HUES48 (cell line): ENCODE measurements at regions not wholly inside any gene's neighbourhood (a gene's known extent, or its start where the extent isn't known, plus 50 kb on each side); places are given as distances from the start of the nearest gene placed in this dataset.

Source experiments
- H3K27ac ChIP-seq: one replicate; pipeline ENCODE4 v1.7.0; 2013; ENCODE audit warnings: low read depth, low read length, inconsistent platforms
- H3K27me3 ChIP-seq: 2 replicates; pipeline ENCODE4 v1.6.1; 2013; ENCODE audit warnings: mild to moderate bottlenecking, low read length; ENCODE audit not compliant: control insufficient read depth, insufficient read depth
- H3K36me3 ChIP-seq: 2 replicates; pipeline ENCODE4 v1.6.1; 2013; ENCODE audit warnings: low read length; ENCODE audit not compliant: control insufficient read depth, insufficient read depth
- H3K4me1 ChIP-seq: 2 replicates; pipeline ENCODE4 v1.6.1; 2013; ENCODE audit warnings: mild to moderate bottlenecking, low read length; ENCODE audit not compliant: control insufficient read depth, insufficient read depth
- H3K4me3 ChIP-seq: 2 replicates; pipeline ENCODE4 v1.5.1; 2013; ENCODE audit warnings: mild to moderate bottlenecking, low read depth, low read length
- H3K9ac ChIP-seq: 2 replicates; pipeline ENCODE4 v1.6.1; 2013; ENCODE audit warnings: mild to moderate bottlenecking, low read depth, low read length, moderate library complexity
- H3K9me3 ChIP-seq: 2 replicates; pipeline ENCODE4 v1.6.1; 2013; ENCODE audit warnings: low read length; ENCODE audit not compliant: control insufficient read depth, insufficient read depth

- H3K4me1 ChIP-seq, result peaks cover 5% of the 10 kb centered on the region; the same call in 1 of the 2 replicates
- H3K27ac ChIP-seq, result no peak overlapping the region
- no peaks in the 10 kb centered on the region for H3K36me3 ChIP-seq
- H3K4me3 ChIP-seq, result no peak overlapping the region
- no peaks in the 10 kb centered on the region for H3K27me3 ChIP-seq
- no peaks in the 10 kb centered on the region for H3K9me3 ChIP-seq
- no peak overlapping the region for H3K9ac ChIP-seq
These were observed 176.9 kb upstream of the ESRRG start for GRCh38 chr1:216900116-216900620.

GRCh38 chr1:216898801-216899200 is 175.6 kb upstream of the ESRRG start:
- no peaks in the 10 kb centered on the region for H3K36me3 ChIP-seq
- H3K9me3 ChIP-seq, result no peaks in the 10 kb centered on the region
- H3K9ac ChIP-seq, result no peak overlapping the region
- H3K27ac ChIP-seq, result no peak overlapping the region
- H3K27me3 ChIP-seq, result no peaks in the 10 kb centered on the region
- H3K4me1 ChIP-seq, result no peaks in the 10 kb centered on the region; the same call in 1 of the 2 replicates
- H3K4me3 ChIP-seq, result no peak overlapping the region

DNA sequence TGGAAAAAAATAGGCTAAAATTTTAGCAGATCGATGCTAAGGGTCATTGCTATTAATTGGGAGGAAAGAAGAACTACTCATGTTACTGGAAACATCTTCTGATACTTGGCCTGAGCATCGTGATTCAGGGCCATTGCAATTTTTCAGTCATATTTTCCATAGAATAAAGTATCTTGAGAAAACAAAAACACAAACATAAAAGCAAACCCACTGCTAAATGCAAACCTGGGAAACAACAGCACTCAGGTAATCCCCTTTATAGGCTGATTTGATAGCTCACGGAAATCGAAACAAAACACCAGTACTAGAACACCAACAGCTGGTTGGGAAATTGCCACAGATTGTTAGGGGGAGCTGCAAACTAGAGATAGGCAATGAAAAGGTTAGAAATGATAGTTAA is 172.9 kb upstream of the ESRRG start:
- no peaks in the 10 kb centered on the region for H3K27me3 ChIP-seq
- H3K9ac ChIP-seq, result no peak overlapping the region
- no peaks in the 10 kb centered on the region for H3K4me1 ChIP-seq
- H3K4me3 ChIP-seq, result no peak overlapping the region
- no peaks in the 10 kb centered on the region for H3K36me3 ChIP-seq
- no peaks in the 10 kb centered on the region for H3K9me3 ChIP-seq
- no peak overlapping the region for H3K27ac ChIP-seq

DNA sequence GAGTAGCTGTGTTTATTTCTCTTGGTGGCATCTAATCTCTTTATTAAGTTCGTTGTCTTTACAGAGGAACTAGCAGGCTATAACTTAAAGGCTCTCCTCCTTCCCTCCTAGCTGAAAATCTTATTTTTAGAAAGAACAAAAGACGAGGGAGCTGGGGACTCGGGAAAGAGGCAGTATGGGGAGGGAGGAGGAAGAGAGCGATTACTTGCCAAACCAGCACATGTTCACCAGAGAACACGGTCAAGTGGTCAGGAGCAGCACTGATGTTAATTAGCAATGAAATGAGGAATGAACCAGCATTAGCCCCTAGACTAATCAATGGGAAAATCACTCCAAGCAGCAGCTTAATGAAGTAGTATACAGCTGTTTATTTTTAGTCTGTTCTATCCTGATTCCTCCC is 171.3 kb upstream of the ESRRG start:
- Histone ChIP-seq H3K9me3 (no peaks in the 10 kb centered on the region), H3K4me1 (no peaks in the 10 kb centered on the region), H3K27ac (no peak overlapping the region), H3K27me3 (no peaks in the 10 kb centered on the region), H3K4me3 (no peak overlapping the region), H3K9ac (no peak overlapping the region), H3K36me3 (no peaks in the 10 kb centered on the region)

DNA sequence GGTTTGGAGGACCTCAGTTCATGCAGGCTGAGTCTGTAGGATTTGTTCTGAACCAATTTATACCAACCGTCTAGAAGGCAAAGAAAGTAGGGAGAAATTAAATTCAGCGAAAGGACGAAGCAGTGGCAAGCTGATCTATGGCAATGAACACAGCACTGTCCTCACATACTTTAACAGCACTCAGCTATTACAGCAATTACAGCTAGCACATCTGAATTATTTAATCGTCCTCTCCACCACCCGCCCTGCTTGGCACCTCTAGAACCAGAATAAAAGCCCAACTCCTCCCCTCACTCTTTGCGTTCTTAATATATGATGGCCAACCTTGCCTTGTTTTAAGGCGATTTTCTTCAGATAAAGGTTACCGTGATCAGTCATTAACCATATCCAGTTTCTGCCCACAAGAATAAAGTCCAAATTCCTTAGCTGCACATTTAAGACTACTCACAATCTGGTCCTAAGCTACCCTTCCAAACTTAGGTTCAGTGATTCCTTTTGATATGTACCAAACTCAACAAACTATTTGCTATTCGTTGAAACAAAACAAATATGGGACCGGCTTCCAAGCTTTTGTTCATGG is 169.4 kb upstream of the ESRRG start:
- Histone ChIP-seq H3K27me3 (no peaks in the 10 kb centered on the region), H3K27ac (no peak overlapping the region), H3K4me1 (peaks cover 6% of the 10 kb centered on the region; the same call in 1 of the 2 replicates), H3K9ac (no peak overlapping the region), H3K9me3 (no peaks in the 10 kb centered on the region), H3K4me3 (no peak overlapping the region), H3K36me3 (no peaks in the 10 kb centered on the region)

DNA sequence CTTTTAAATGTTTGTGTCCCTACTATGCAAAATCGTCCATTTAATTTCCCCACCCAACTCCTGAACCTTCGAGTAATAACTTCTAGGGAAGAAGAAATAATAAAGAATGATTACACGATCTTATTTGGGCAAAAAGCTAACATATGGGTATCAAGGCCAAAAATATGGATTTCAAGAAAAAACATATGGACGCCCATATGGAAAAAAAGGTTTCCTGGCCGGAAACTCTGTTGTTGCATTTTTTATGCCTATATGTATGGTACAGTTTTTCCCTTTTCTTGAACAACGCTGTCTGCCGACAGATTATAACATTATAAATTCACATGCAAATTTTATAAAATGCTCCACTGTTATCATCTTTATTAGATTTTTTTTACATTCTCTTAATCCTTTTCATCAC is 167.6 kb upstream of the ESRRG start:
- Histone ChIP-seq H3K4me3 (no peak overlapping the region), H3K36me3 (no peaks in the 10 kb centered on the region), H3K27me3 (no peaks in the 10 kb centered on the region), H3K9ac (no peak overlapping the region), H3K9me3 (no peaks in the 10 kb centered on the region), H3K27ac (no peak overlapping the region), H3K4me1 (peaks cover 6% of the 10 kb centered on the region; the same call in 1 of the 2 replicates)

DNA sequence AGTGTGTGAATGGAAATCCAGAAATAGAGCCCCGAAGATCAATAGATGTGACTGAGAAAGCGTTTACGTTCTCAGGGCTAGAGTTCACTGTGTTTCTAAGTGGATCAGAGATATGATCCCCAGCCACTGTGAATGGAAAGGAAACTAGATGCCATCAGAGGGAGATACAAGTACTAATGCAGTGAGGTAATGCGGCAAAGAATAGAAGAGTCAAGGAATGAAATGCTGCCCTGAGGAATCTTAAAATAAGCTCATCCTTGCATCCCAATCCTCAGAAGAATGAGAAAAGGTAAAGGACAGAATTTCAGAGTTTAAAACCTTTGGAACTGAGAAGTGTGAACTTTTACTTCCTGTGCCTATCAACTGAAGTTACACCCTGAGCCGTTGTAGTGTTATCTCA is 165.5 kb upstream of the ESRRG start:
- Histone ChIP-seq H3K27ac (no peak overlapping the region), H3K9ac (no peak overlapping the region), H3K27me3 (no peaks in the 10 kb centered on the region), H3K4me1 (peaks cover 9% of the 10 kb centered on the region), H3K9me3 (no peaks in the 10 kb centered on the region), H3K4me3 (no peak overlapping the region), H3K36me3 (no peaks in the 10 kb centered on the region)

DNA sequence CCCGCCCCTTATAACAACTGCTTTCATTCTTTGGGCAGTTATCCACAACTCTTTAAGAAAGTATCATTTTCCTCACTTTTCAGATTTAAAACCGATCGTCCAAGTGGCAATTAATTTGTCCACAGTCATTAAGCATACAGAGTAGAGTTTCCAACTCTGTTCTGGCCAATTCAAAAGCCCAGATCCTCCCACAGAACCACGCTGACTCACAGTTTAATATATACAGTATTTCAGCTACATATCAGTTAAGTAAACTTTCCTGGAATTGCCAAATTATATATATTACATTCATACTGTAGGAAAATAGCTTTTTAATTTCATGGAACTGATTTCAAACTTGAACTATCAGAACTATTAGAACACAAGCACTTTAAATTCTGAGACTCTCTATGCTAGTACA is 163.8 kb upstream of the ESRRG start:
- Histone ChIP-seq H3K4me3 (no peak overlapping the region), H3K36me3 (no peaks in the 10 kb centered on the region), H3K27ac (no peak overlapping the region), H3K9me3 (no peaks in the 10 kb centered on the region), H3K4me1 (peaks cover 9% of the 10 kb centered on the region), H3K9ac (no peak overlapping the region), H3K27me3 (no peaks in the 10 kb centered on the region)

DNA sequence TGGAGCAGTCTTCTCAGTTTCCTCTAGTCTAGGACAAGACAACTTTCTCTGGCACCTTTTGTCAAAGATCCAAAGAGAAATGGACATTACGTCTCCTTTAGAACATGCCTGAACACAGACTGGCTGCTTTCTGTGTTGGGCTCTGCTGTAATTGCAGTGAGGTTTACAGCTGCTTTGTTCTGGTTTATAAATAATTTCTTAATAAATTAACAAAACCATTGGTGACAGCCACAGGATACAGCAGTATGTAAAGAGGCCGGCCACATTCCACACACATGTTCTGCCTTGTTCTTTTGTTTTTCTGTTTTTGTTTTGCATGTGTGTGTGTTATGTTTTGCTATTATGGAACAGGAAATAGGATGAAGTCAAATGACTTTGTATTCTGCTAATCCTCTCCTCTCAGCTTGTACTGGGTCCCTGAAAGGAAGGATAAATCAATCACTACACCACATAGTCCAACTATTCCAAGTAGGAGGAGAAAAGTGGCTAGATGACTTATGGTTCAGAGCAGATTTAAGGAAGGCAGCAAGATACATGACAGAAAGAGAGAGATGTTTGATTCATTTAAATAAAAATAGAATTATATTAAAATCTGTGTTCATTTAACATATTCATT is 161.5 kb upstream of the ESRRG start:
- Histone ChIP-seq H3K9me3 (no peaks in the 10 kb centered on the region), H3K9ac (no peak overlapping the region), H3K4me3 (no peak overlapping the region), H3K27me3 (no peaks in the 10 kb centered on the region), H3K4me1 (peaks cover 9% of the 10 kb centered on the region), H3K27ac (no peak overlapping the region), H3K36me3 (no peaks in the 10 kb centered on the region)

DNA sequence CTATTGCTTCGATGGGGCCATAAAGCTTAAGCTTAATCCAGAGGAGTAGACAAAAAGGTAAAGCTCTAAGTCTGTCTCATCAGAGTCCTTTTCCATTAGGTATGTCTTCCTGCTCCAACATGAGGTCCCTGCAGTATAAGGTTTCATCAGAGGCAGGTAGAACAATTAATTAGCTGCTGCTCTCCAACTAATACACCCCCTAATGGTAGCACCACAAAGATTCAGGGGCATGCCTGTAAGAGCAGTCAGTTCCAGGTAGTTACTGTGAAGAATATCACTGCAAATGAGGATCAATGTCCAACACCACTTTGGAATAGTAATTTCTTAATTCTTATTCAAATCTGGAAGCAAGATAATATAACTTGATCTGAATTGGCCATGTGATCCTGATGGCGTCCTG is 160.3 kb upstream of the ESRRG start:
- no peak overlapping the region for H3K27ac ChIP-seq
- no peaks in the 10 kb centered on the region for H3K36me3 ChIP-seq
- no peak overlapping the region for H3K9ac ChIP-seq
- no peaks in the 10 kb centered on the region for H3K9me3 ChIP-seq
- no peak overlapping the region for H3K4me3 ChIP-seq
- peaks cover 5% of the 10 kb centered on the region for H3K4me1 ChIP-seq
- H3K27me3 ChIP-seq, result no peaks in the 10 kb centered on the region

DNA sequence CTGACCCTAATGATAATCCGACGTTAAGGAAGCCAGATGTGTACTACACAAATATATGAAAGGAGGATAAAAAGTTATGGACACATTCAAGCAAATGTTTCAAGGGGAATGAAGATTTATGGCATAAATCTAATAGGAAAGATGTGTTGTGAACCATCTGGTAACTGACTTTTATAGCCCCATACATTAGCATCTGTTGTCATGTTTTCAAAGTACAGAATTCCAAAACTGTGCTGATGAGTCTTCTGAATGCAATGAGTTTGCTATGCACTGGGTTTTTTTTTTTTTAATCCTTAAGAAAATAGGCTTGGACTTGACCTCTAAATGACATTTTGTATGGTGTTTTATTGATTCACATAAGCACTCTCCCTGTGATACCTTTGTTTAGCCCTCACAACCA is 158.5 kb upstream of the ESRRG start:
- Histone ChIP-seq H3K4me1 (peaks cover 3% of the 10 kb centered on the region), H3K4me3 (no peak overlapping the region), H3K9ac (no peak overlapping the region), H3K9me3 (no peaks in the 10 kb centered on the region), H3K27me3 (no peaks in the 10 kb centered on the region), H3K27ac (no peak overlapping the region), H3K36me3 (no peaks in the 10 kb centered on the region)
